HG02642 (cell line): ENCODE measurements at regions not wholly inside any gene's neighbourhood (a gene's known extent, or its start where the extent isn't known, plus 50 kb on each side); places are given as distances from the start of the nearest gene placed in this dataset.
A peak's percentile ranks its signal among the peaks of the same experiment; 100 is the strongest.
"Not testable (repeated sequence)": the region's sequence is repeated elsewhere in the genome, so short reads cannot be mapped to it uniquely, and the experiment has no call there.

ENCODE experiments used
- ATAC-seq: cut with Tn5 transposase; IDR thresholded peaks from one replicate; pipeline ENCODE4 v1.9.1; 2021; ENCODE audit warnings: mild to moderate bottlenecking; ENCODE audit not compliant: unreplicated experiment, poor library complexity

- ATAC-seq = no peak
These were observed 175.5 kb downstream of the ANXA1 start for GRCh38 chr9:73327149-73327548.

DNA sequence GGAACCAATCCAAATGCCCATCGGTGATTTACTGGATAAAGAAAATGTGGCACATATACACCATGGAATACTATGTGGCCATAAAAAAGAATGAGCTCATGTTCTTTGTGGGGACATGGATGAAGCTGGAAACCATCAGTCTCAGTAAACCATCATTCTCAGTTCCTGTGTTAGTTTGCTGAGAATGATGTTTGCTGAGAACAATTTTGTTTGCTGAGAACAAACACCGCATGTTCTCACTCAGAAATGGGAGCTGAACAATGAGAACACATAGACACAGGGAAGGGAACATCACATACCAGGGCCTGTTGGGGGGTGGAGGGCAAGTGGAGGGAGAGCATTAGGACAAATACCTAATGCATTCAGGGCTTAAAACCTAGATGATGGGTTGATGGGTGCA lies 185.5 kb downstream of the ANXA1 start:
- ATAC-seq = not testable (repeated sequence)

DNA sequence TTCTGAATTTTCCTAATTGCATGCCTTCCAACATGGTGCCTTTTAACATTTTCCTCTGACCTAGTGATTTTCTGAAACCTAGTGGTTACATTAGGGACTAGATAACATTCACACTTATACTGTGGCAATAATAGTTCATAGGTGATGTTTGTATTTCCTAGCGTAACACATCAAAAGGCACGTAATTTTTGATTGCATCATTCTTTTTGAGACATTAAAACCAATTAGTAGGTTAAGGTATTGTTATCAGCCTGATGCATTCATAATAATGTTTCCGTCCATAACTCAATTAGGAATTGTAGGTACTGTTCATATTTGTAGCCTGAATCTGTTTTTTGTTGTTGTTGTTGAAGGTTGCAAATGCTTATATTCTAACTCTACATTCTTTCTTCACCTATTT lies 192.4 kb downstream of the ANXA1 start:
- ATAC-seq = no peak

DNA sequence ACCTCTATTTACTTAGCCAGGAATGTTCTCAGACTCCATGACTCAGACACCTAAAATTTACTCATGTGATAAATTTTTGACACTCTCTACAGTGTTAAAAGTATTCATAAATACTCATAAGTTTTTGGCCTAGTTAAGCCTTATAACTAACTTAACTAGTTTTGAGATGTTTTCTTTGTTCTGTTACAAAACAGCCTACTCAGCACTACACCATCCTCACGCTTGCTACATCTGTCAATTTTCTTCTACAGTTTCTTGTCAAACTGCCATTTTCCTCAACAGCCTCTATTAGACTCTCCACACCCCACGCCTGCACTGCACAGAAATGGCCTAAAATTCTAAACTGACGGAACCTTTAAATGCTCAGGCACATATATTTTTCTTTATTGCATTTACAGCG lies 195.5 kb downstream of the ANXA1 start:
- ATAC-seq = no peak

- no peak for ATAC-seq
These were observed 196.1 kb downstream of the ANXA1 start for GRCh38 chr9:73347720-73348119.

DNA sequence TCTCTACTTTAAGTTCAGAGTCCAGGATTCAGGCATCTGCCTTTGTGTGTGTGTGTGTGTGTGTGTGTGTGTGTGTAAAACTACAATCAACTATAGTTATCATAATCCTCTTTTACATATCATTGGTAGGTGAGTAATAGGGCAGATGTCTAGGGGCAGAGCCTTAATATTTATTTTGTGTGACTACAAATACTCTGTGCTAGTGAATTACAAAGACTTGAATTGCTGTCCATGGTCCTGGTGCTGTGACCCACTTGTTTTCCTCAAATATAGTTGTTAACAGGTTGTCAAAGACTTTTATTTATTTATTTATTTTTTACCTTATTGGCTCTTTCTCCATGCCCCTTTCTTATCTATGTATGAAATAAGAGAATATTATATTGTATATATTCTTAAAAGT lies 196.8 kb downstream of the ANXA1 start:
- no peak for ATAC-seq

DNA sequence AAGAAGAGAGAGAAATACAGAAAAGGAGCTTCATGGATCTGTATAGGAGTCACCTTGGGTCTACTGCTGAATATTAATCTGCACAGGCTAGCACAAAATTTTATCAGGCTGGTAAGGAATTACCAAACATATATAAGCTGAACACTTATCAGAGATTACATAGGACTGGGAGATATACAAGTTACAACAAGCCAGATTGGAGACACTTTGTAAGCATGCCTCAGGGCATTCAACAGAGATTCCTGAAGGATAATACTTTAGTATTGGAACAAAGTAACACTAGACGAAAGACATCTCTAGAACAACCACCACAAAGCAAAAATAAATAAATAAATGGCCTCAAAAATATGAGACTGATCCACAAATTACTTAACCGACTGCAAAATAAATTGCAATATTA lies 197.8 kb downstream of the ANXA1 start:
- no peak for ATAC-seq

DNA sequence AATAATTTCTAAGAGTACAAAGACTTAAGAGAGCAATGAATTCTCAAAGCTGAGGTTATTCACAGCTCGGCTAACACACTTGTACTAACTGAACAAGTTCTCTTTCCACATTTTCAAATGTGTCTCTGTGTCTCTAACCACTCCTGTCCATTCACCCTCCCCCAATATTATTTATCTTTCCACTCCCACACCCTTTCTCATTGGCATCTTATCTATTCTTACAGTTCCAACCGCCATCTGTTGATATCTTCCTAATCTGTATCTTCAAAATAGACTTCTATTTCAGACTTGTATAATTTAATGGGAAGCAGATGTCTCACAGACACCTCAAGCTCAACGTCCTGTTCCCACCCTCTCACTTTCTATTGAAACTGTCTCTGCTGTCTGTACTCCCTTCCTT lies 205.9 kb downstream of the ANXA1 start:
- no peak for ATAC-seq

DNA sequence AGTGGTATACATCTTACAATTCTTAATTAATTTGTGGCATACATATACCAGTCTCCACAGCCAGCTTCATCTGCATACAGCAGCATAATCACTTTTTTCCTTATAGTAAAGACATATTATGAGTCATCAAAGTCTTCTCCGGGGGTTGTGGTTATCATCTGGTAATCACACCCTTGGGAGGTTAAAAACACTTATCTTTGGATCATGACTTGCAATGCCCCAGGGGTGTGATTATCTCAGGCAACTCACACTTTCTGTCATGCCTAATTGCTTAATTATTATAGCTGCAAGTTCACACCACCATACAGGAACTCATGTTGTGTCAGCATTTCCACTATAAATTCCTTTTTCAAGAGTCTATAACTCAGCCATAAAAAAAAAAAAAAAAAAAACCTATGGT lies 218.4 kb downstream of the ANXA1 start:
- no peak for ATAC-seq

DNA sequence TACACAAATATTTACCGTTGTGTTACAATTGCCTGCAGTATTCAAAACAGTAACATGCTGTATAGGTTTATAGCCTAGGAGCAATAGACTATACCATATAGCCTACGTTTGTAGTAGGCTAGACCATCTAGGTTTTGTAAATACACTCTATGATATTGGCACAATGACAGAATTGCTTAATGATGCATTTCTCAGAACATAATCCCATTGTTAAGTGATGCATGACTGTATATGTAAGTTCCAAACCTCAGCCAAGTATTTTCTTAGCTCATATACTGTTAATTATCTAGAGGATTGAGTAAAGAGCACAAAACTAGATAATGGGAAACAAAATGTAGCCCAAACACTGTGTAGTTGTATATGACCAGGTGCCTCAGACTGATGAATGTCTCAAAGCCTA lies 220.1 kb downstream of the ANXA1 start:
- ATAC-seq = no peak

DNA sequence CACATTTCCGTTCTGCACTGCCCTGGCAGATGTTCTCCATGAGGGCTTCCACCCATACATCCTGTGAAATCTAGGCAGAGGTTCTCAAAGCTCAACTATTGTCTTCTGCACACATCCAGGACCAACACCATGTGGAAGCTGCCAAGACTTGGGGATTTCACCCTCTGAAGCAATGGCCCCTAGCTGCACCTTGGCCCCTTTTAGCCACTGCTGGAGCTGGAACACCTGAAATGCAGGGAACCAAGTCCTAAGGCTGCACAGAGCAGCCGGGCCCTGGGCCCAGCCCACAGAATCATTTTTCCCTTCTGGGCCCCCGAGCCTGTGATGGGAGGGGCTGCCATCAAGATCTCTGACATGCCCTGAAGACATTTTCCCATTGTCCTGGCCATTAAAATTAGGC lies 228.7 kb downstream of the ANXA1 start:
- ATAC-seq = no peak

DNA sequence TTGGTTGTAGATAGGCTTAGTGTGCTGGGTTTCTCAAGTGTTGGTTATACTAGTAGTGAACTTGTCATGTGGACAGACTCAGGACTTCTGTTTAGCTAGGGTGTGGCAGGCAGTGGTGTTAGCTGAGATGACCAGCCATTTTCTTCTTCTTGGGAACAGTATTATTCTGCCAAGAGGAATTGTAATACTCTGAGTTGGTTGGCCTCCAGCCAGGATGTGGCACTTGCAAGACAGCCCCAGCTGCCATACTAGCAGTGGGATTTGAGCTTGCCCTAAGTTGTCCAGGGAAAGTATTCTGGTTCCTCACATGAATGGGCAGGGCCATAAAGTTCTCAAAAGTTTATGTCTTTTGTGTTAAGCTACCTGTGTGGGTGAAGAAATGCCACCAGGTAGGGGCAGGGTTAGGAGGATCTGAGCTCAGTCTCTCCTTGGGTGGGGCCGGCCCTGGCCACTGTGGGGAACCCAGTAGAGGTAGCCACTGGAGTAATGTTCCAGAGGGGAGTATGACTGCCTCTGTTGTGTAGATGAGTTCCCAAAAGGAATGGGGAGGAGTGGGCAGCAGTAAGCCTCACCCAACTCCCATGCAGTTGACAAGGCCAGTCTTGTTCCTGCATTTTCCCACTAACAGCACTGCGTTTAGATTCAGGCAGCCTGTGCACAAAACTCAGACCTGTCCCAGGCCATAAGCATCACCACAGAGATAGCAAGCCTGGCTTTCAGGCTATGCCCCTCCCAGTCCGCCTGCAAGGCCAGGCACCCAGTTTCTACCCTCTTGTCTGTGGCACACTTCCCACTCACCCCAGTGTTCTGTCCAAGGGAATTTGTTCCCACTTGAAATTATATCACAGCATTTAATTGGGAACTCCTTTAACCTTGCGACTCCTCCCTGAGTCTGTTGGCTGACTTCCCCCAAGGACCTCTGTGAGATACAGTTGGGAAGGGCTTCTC lies 250.7 kb downstream of the ANXA1 start:
- no peak for ATAC-seq

DNA sequence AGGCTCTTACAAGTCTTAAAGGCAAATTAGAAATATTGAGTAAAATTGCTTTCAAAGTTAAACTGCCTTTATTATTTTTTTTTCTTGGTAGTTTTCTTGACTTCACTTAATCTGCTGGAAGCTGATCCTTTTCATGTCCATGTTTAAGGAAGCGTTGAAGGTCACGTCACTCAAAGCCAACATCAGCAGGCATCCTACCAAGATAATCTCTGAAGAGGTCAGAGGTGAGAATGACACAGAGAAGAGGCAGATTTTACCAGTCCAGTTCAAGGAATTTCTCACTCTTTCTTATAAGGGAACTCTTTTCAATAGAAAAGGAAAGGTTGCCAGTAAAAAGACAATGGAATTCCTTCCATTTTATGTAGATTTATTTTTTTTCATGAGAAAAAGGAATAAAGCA lies 259.8 kb downstream of the ANXA1 start:
- no peak for ATAC-seq

GRCh38 chr9:73412874-73413273 lies 261.2 kb downstream of the ANXA1 start:
- ATAC-seq = no peak

DNA sequence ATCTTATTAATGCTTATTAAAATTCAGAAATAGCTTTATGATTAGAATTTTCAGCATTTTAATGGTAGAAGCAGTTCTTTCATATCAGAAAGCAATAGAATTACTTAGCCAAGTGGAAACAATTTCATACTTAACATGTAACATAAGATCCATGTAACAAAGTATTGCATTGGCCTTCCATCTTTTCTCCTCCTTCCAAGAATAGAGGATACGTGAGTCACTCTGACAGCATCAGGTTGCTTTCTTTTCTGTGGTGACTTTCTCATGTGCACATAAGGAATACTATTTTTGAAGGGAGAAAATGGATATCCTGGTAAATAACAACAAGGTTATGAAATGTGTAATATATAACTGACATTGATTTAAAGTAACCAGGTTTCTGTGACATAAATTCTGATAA lies 272.2 kb downstream of the ANXA1 start:
- ATAC-seq = no peak

DNA sequence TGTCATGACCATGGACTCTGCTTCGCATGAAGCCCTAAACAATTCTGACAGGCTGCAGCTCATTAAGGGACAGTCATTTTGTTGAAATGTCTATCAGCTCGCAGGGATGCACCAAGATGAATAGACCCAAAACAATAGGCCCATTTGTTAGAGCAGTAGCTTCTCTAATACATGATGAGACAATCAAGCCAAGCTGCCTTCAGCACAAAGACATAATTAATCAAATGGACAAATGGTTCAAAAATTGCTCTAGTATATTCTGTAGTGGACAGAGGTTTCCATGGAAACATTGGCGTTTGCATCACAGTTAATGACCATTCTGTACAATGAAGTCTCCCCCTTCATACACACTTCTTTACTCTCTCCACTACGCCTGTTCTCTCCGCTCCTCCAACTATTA lies 274.6 kb downstream of the ANXA1 start:
- ATAC-seq = no peak

- ATAC-seq = no peak
These were observed 283.2 kb downstream of the ANXA1 start for GRCh38 chr9:73434826-73435225.

DNA sequence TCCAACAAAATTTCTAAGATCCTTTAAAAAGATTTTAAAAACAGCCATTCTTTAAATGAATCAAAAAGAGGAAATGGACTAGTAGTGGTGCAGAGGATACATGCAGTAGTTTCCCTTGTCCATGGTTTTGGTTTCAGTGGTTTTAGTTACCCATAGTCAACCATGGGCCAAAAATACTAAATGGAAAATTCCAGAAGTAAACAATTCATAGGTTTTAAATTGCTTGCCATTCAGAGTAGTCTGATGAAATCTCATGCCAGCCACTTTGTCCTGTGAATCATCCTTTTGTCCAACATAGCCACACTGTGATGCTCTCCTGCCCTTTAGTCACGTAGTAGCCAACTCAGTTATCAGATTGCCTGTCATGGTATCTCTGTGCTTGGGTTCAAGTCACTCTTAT lies 286.1 kb downstream of the ANXA1 start:
- ATAC-seq = peak; percentile 76

- not testable (repeated sequence) for ATAC-seq
These were observed 288.2 kb downstream of the ANXA1 start for GRCh38 chr9:73439839-73440238.

DNA sequence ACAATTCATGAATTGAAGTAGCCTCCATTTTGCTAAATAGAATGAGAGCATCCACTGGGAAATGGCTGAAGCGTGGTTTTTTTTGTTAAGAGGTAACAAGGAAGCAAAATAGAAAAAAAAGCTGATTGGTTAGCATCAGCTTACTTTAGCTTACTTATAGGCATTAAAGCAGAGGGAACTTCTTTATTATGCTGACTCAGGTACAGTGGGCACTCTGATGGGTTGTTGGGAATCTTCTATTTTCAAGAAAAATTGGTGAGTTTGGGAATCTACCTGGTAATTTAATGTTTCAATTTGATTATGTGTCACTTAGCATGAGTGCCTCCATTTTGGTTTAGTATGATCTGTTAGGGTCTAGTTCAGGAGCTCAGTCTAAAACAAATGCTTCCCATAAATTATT lies 289.6 kb downstream of the ANXA1 start:
- no peak for ATAC-seq

GRCh38 chr9:73441890-73442818 lies 290.5 kb downstream of the ANXA1 start:
- ATAC-seq = no peak
